Stomach (tissue), 4 donors: ENCODE measurements at regions not wholly inside any gene's neighbourhood (a gene's known extent, or its start where the extent isn't known, plus 50 kb on each side); places are given as distances from the start of the nearest gene placed in this dataset.

Experiments used
- CTCF ChIP-seq, 7 experiments: fragments of 450-650 bp in 4 of 7; fragments of 200-600 bp in 3 of 7; sonication (generic) in 3 of 7; IDR thresholded peaks; one replicate each; pipeline ENCODE4 v1.5.1; 2016 to 2019; ENCODE audit warnings: antibody characterized with exemption in 7 of 7, control low read depth in 2 of 7, mild to moderate bottlenecking in 1 of 7
- EP300 ChIP-seq: sonication (generic); formaldehyde crosslinking; IDR thresholded peaks from one replicate; pipeline ENCODE4 v1.6.1; 2017; ENCODE audit warnings: antibody characterized with exemption
- POLR2A ChIP-seq, 4 donors: fragments of 450-650 bp; IDR thresholded peaks; one replicate each; pipeline ENCODE4 v1.6.1; 2016; ENCODE audit warnings: antibody characterized with exemption in 4 of 4, control low read depth in 2 of 4, mild to moderate bottlenecking in 1 of 4, moderate library complexity in 1 of 4
- POLR2AphosphoS5 ChIP-seq, 3 donors: sonication (generic); formaldehyde crosslinking; IDR thresholded peaks; one replicate each; pipeline ENCODE4 v1.6.1; 2016; ENCODE audit warnings: antibody characterized with exemption in 3 of 3

GRCh38 chr1:55457874-55458273, 242.7 kb upstream of the USP24 start:
- no peak for TF ChIP-seq CTCF (IDR thresholded peaks at IDR 0.05)
- TF ChIP-seq POLR2AphosphoS5 (IDR thresholded peaks at IDR 0.05), result no peak
- no peak for TF ChIP-seq EP300
- no peak for TF ChIP-seq POLR2A (IDR thresholded peaks at IDR 0.05)
